Lower leg skin (tissue), 3 donors: ENCODE measurements at regions not wholly inside any gene's neighbourhood (a gene's known extent, or its start where the extent isn't known, plus 50 kb on each side); places are given as distances from the start of the nearest gene placed in this dataset.

Experiments
- CTCF ChIP-seq, 3 donors: fragments of 450-650 bp; IDR thresholded peaks; one replicate each; pipeline ENCODE4 v1.5.1; 2016; ENCODE audit warnings: antibody characterized with exemption in 3 of 3, mild to moderate bottlenecking in 3 of 3, moderate library complexity in 2 of 3
- POLR2A ChIP-seq, 2 donors: fragments of 450-650 bp; IDR thresholded peaks; one replicate each; pipeline ENCODE4 v1.6.1; 2016 to 2017; ENCODE audit warnings: antibody characterized with exemption in 2 of 2, mild to moderate bottlenecking in 1 of 2, moderate library complexity in 1 of 2

GRCh38 chr11:82673631-82674030, 60.0 kb downstream of the FAM181B start:
- TF ChIP-seq CTCF (IDR thresholded peaks at IDR 0.05) (no peak), POLR2A (IDR thresholded peaks at IDR 0.05) (no peak)
